Ecto neural progenitor cell (in vitro differentiated cells): ENCODE measurements at regions not wholly inside any gene's neighbourhood (a gene's known extent, or its start where the extent isn't known, plus 50 kb on each side); places are given as distances from the start of the nearest gene placed in this dataset.
"Not testable (repeated sequence)": the region's sequence is repeated elsewhere in the genome, so short reads cannot be mapped to it uniquely, and the experiment has no call there.

Experiments
- DNase-seq: peaks from one replicate; pipeline ENCODE4 v3.0.0-alpha.2; 2018; ENCODE audit warnings: low spot score

DNA sequence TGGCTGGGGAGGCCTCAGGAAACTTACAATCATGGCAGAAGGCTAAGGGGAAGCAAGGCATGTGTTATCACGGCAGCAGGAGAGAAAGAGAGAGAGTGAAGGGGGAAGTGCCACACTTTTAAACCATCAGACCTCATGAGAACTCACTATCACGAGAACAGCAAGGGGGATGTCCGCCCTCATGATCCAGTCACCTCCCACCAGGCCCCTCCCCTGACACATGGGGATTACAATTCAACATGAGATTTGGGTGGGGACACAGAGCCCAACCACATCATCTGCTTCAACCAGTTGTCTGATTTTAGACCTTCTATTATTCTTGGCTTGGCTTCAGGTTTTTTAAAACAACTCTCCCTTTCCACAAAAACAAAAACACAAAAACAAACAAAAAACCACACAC lies 93.7 kb upstream of the BASP1 start:
- DNase-seq: not testable (repeated sequence)

DNA sequence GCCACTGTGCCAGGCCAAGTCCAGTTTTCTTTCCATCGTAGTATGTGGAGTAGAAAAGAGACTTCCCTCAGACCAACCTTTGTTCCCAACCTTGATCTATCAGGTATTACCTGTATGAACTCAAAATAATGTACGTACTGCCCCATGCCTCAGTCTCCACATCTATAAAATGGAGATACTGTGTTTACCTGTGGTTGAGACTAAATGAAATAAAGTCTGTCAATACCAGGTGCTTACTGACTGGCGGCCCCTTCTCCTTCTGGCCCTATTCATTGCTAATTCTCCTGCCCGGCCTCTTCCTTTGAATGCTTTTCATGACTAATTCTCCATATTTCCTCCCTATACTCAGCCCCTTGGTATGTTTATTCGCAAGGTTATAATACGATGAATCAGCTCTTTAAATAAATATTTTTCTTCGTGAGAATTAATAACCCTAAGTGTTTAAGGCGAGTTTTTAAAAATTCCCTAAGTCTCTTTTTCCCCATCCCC lies 89.6 kb upstream of the BASP1 start:
- no peak for DNase-seq

- no peak for DNase-seq
Observed at GRCh38 chr5:17129093-17129849, 88.2 kb upstream of the BASP1 start.

DNA sequence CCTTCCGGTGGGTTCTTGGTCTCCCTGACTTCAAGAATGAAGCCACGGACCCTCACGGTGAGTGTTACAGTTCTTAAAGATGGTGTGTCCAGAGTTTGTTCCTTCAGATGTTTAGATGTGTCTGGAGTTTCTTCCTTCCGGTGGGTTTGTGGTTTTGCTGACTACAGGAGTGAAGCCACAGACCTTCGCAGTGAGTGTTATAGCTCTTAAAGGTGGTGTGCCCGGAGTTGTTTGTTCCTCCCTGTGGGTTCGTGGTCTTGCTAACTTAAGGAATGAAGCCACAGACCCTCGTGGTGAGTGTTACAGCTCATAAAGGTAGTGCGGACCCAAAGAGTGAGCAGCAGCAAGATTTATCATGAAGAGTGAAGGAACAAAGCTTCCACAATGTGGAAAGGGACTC lies 87.1 kb upstream of the BASP1 start:
- not testable (repeated sequence) for DNase-seq

- no peak for DNase-seq
Observed at GRCh38 chr5:17132444-17133083, 84.9 kb upstream of the BASP1 start.

- DNase-seq: no peak
Observed at GRCh38 chr5:17135050-17135449, 82.4 kb upstream of the BASP1 start.

DNA sequence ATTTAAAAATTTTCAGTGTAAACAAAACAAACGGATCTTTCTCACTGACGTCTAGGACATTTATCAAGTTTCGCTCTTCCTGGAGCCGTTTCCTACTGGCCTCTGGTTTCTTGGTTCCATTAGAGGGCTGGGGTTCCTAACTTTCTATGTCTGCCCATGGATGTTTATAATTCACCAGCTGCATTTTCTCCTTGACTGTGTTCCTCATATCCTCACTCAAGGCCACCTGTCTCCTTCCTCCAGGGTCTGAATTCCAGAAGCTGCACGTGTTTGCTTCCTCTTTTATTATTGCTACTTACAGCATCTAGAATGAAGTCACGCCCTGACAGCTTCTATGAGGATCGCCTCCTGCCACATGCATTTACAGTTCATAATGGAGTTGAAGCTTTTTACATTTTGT lies 74.1 kb upstream of the BASP1 start:
- no peak for DNase-seq

DNA sequence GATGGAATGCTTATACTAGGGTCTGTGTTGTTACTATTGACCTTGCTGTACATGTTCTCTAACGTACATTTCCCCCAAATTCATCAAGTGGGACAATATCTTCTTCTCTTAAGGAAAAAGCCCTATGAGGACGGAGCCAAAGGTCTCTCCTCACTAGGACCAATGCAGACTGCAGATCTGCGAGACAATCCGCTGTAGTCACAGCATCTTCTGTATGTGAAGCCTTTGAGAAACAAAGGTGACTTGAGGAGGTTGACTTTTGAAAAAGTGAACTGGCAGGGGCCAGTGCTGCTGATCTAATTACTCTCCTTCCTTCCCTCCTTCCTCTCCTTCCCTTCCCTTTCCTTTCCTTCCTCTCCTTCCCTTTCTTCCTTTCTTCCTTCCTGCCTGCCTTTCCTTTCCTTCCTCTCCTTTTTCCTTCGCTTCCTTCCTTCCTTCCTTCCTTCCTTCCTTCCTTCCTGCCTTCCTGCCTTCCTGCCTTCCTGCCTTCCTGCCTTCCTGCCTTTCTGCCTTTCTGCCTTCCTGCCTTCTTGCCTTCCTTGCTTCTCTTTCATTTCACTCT lies 71.1 kb upstream of the BASP1 start:
- DNase-seq: no peak

- no peak for DNase-seq
Observed at GRCh38 chr5:17147170-17147569, 70.3 kb upstream of the BASP1 start.

DNA sequence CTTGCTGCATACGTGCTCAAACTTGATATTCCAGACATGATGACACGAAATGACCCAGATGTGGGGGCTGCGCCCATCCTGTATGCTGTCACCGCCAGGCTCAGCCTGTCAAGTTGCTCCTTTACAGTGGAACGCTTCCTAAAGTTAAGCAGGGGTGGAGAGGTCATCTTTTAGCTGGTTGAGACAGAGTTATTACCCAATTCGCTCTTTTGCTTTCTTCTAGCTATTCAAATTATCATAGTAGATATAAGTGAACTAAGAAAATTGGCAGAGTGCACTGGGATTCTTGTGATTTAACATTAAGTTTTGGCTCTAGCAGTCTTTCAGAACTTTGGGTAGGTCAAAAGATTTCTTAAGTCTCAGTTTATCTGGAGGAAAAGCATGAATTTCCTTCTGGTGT lies 69.8 kb upstream of the BASP1 start:
- no peak for DNase-seq

GRCh38 chr5:17148481-17148880 lies 69.0 kb upstream of the BASP1 start:
- DNase-seq: no peak

DNA sequence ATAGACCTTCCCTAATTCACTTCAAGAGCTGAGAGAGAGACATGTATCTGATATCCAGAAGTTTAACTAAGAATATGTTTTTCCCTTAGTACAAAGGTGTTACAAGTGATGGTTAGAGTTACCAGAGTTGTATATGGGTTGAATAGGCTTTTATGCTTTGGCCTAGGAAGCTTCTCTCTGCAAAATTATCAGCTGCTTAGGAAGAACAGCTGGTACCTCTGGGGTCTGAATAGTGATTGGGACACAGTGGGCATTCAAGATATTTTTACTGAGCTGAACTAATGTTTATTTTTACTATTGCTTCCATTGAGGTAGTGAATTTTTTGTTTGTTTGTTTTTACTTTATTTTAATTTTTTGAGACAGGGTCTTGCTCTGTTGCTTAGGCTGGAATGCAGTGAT lies 67.6 kb upstream of the BASP1 start:
- DNase-seq: no peak

DNA sequence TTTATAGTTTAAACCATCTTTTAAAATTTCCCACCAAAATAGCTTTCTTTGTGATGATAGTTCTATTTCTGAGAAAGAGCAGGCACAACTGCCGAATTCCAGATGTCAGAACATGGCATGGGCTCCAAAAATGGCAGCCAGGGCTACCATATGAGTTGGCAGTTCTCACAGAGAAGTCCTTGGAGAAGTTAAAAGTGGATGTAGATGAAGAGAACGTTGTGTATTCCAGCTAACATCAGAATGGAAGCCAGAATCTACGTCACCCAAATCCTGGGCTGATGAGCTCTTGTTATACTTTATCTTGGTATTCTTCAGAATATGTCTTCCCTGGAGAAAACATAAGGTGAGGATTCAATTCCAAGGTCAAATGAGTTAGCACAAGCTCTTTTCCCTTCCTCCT lies 66.9 kb upstream of the BASP1 start:
- no peak for DNase-seq

DNA sequence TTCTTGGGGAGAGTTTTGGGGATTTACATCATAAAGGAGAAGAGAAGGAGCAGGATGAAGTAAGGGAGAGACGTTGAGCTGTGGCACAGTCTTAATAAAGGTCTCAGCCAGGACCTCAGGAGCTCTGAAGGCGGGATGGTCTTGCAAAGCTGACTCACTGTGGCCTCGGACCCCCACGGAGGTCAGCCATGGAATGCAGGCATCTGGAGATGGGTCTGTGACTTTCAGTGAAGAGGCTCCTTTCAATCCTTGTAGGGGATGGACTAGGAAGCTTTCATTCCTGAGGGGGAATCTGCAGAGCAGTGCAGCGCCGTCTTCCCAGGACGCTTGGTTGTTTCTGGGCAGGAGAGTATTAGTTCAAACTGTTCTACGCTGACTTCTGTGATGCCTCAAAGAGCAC lies 65.7 kb upstream of the BASP1 start:
- DNase-seq: peak; percentile 64

GRCh38 chr5:17154211-17154996 lies 63.0 kb upstream of the BASP1 start:
- no peak for DNase-seq

DNA sequence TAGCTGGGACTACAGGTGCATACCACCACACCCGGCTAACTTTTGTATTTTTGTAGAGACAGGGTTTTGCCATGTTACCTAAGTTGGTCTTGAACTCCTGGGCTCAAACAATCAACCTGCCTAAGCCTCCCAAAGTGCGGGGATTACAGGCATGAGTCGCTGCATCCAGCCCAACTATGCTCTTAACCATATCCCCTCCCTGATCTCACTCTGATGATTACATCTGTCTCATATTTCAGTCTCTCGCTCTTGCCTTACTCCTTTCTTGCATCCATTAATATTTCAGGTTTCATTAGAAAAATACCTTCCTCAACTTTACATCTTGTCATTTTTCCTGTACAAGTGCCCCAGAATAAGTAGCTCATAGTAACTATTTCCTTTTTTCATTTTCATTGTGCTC lies 61.0 kb upstream of the BASP1 start:
- DNase-seq: no peak

- DNase-seq: no peak
Observed at GRCh38 chr5:17157294-17157693, 60.1 kb upstream of the BASP1 start.

DNA sequence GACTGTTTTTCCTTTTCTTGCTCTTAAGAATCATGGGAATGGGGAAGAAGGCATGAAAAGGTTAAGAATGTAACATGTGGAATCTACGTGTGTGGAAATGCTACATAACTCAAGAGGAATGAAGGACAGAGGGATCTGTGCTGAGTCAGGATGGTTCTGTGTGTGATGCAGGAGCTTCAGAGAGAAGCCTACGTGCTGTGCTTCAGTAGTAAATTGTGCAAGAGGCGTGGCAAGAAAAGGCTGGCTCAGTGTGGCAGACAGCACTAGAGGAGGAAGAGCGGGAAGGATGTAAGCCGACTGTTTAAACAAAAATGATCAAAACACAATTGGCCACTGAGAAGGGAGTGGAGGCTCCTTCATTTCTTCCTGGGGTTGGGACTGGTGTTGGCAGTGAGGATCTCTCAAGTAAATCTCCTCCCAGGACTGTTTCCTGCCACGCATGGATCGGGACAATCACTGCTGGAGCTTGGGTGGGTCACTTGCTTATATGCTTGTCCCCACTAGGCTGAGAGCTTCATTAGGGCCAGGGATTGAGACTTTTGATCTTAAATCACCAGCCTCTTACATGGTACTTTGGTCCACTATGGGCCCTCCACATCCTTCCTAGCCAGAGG lies 59.4 kb upstream of the BASP1 start:
- no peak for DNase-seq

GRCh38 chr5:17160756-17161040 lies 56.7 kb upstream of the BASP1 start:
- DNase-seq: no peak

GRCh38 chr5:17161662-17162061 lies 55.8 kb upstream of the BASP1 start:
- no peak for DNase-seq

- no peak for DNase-seq
Observed at GRCh38 chr5:17163221-17163620, 54.2 kb upstream of the BASP1 start.

DNA sequence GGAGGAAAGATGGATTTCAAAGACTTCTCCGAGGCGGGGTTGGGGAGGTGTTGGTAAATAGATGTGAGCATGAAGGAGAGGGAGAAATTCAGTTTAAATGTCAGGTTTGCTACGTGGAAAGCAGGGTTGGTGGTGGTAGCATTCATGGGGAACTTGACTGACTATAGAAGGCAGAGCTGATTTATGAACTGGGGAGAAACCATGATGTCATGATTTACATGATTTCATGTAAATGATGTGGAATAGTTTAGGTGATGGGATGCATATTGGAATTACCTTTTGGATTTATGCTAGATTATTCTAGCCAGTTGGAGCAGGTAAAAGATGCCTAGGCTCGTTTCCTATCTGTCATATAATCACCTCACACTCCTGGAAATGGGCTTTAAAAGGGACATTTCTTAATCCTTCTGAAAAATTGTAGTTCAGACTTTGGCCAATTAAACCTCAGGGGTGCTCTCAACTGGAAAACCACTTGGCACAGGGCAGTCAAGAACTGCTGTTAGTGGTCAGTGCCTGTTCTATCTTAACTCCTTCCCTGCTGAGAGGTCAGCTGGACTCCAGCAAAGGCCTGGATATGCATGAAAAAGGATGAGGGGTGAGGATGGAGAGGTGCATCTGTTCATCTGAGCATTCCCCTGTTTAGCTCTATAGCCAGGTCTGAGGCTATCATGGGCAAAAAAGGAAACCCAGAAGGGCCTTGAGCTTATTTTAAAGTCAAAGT lies 50.1 kb upstream of the BASP1 start:
- DNase-seq: no peak
